ENCODE measurements at regions not wholly inside any gene's neighbourhood (a gene's known extent, or its start where the extent isn't known, plus 50 kb on each side); places are given as distances from the start of the nearest gene placed in this dataset.
"Not testable (repeated sequence)": the region's sequence is repeated elsewhere in the genome, so short reads cannot be mapped to it uniquely, and the experiment has no call there.

- no peak for DNase-seq
Measured at GRCh38 chr22:49470741-49471503, 356.8 kb downstream of the BRD1 start.

- DNase-seq = no peak
Measured at GRCh38 chr22:49469896-49470740, 357.6 kb downstream of the BRD1 start.

- DNase-seq = no peak
Measured at GRCh38 chr22:49468487-49469198, 359.0 kb downstream of the BRD1 start.

- no peak for DNase-seq
Measured at GRCh38 chr22:49466878-49467595, 360.6 kb downstream of the BRD1 start.

- no peak for DNase-seq
Measured at GRCh38 chr22:49464037-49464436, 363.6 kb downstream of the BRD1 start.

GRCh38 chr22:49462795-49463194 lies 364.9 kb downstream of the BRD1 start:
- no peak for DNase-seq

- DNase-seq = no peak
Measured at GRCh38 chr22:49462291-49462690, 365.4 kb downstream of the BRD1 start.

GRCh38 chr22:49461674-49462073 lies 366.0 kb downstream of the BRD1 start:
- DNase-seq = no peak

GRCh38 chr22:49460592-49461281 lies 366.9 kb downstream of the BRD1 start:
- no peak for DNase-seq

GRCh38 chr22:49460091-49460490 lies 367.6 kb downstream of the BRD1 start:
- no peak for DNase-seq

GRCh38 chr22:49458708-49459099 lies 369.0 kb downstream of the BRD1 start:
- no peak for DNase-seq

- no peak for DNase-seq
Measured at GRCh38 chr22:49457946-49458707, 369.5 kb downstream of the BRD1 start.

GRCh38 chr22:49457146-49457545 lies 370.5 kb downstream of the BRD1 start:
- DNase-seq = no peak

GRCh38 chr22:49455595-49455994 lies 372.1 kb downstream of the BRD1 start:
- no peak for DNase-seq

- no peak for DNase-seq
Measured at GRCh38 chr22:49454726-49455125, 372.9 kb downstream of the BRD1 start.

GRCh38 chr22:49453771-49454170 lies 373.9 kb downstream of the BRD1 start:
- DNase-seq = no peak

GRCh38 chr22:49453019-49453418 lies 374.7 kb downstream of the BRD1 start:
- DNase-seq = not testable (repeated sequence)

GRCh38 chr22:49452362-49452946 lies 375.2 kb downstream of the BRD1 start:
- DNase-seq = no peak

- DNase-seq = no peak
Measured at GRCh38 chr22:49451070-49451840, 376.4 kb downstream of the BRD1 start.

- no peak for DNase-seq
Measured at GRCh38 chr22:49450498-49450897, 377.2 kb downstream of the BRD1 start.

Data from GOT3 (cell line).